Occipital lobe (tissue), 1 donor: ENCODE measurements at regions not wholly inside any gene's neighbourhood (a gene's known extent, or its start where the extent isn't known, plus 50 kb on each side); places are given as distances from the start of the nearest gene placed in this dataset.

ENCODE experiments used
- DNase-seq: peaks from one replicate; lab custom pipeline; 2025; lab: John Stamatoyannopoulos, UW

DNA sequence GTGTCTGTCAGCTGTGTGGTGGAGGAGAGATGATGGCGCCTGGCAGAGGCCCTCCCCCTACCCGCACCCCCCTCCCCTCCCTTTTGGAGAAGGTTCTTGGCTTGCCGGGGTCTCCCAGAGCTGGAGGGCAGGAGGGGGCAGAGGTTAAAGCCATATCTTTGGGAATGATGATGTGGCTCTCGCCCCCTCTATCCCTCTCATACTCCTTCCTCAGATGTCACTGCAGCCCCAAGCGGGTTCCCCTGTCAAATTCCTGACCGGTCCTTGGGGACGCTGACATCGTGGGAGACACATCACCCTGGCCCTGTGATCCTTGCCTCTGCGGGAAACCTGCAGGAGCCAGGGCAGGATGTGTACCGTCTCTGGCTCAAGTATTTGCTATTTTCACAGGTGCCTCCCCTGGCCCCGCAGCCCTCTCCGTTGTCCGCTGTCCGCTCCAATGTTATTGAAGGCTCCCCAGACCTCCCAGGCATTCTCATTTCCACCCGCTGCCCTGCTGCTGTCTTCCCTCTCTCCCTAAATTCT is 109.5 kb downstream of the FOXD1 start:
- DNase-seq = no peak

GRCh38 chr5:73338256-73339050 is 110.1 kb downstream of the FOXD1 start:
- DNase-seq = no peak

DNA sequence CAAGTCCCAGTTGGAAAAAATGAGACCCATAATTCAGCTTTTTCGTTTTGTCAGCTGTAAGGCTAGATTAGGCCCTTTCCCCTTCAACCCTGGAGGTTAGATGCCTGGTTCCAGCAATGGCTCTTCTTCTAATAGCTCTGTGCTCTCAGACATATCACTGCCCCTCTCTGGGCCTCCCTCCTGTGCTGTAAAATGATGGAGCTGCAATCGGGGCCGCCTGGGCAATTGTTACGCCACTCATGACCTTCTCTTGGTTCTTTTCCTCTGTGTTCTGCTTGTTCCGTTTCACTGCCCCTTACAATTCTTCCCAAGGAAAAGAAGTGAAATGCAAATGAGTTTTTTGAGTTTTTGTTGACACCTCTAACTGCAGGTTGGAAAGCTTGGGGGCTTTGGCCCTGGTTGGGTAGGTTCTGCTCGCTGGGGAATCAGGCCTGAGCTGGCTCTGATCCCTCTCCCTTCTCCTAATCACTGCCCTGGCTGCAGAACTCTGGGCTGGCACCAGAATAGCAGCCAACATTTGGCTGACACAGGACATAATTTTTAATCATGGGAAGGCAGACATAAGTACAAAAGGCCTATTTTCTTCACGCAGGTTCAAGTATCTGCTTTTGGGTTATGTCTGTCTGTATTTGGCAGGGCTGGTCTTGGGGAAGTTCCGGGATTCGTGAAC is 110.9 kb downstream of the FOXD1 start:
- DNase-seq = no peak

DNA sequence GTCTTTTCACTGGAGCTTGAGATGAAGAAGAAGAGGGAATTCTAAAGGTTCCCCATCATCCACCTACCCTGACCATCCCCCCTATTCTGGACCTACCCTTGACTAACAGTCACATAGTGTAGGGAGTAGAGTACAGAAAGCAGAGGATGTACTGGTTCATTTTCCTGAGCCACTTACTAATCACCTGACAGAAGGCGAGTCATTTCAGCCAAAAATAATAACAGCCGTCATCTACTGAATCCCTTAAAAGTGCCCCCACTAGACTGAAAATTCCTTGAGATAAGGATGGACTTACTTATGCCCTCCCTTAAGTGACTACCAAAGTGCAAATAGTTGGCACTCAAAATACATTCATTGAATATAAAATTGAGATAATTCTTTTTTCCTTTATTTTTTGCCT is 112.2 kb downstream of the FOXD1 start:
- DNase-seq = no peak

GRCh38 chr5:73333944-73334703 is 114.5 kb downstream of the FOXD1 start:
- no peak for DNase-seq

DNA sequence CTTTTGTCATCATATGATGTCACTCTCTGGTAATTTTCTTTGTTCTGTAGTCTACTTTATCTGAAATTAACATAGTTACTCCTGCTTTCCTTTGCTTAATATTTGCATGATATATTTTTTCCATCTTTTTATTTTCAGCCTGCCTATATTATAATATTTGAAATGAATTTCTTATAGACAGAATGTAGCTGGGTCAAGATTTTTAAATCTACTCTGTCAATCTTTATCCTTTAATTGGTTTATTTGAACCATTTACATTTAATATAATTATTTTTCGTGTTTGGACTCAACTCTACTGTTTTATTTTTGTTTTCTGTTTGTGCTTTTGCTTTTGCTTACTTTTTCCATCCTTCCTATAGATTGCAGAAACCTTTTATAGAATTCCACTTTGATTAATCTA is 118.0 kb downstream of the FOXD1 start:
- DNase-seq = no peak

DNA sequence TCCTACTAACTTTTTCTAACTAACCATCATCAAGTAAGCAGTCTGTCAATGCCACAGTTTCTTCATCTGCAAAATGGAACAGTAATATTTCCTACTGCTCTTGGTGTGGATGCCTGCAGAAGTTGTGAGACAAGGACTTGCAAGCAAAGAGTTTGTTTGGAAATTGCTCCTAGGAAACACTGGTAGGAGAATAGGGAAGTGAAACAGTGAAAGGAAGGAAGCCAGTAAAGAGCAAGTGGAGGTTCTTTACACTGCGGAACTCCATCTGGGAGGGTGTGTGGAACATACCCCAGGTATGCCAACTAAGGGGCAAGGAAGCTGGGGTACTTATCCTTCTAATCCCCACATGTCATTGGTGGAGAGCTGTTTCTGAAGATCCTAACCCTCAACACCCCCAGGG is 119.9 kb downstream of the FOXD1 start:
- DNase-seq = no peak

DNA sequence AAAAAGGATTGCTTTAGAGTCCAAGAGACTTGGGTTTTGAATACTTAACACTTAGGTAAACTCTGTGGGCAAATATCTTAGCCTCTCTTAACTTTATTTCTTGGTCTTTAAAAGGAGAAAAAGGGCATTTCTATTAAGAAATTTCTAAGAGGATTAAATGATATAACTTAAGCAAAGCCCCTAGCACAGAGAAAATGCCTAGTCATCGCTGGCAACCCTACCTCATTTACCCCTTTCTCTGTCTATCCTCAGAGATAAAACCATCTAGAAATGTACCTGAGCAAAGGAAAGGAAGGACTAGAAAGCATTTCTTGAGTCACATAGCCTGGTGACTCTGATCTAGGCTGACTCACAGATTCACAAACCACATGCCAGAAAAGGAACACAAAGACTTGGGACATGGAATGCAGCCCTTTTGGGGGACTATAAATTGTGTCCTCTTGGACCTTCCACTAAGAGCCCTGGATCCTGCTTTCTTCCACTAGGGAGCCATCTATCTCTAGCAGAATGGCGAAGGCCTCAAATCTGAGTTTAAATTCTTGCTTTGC is 120.6 kb downstream of the FOXD1 start:
- no peak for DNase-seq

GRCh38 chr5:73325546-73325945 is 123.0 kb downstream of the FOXD1 start:
- DNase-seq = no peak

DNA sequence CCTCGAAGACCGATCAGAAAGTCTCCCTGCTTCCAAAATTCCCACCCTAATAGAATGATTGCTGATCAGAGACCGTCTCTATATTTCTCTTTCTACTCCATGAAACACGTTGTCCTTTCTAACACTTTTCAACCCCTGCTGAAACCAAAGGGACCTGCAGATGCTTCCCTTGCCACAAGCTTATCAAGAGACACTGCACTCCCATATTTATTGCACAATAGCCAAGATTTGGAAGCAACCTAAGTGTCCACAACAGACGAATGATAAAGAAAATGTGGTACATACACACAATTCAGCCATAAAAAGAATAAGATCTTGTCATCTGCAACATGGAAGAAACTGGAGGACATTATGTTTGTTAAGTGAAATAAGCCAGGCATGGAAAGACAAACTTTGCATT is 125.1 kb downstream of the FOXD1 start:
- no peak for DNase-seq

GRCh38 chr5:73322437-73323076 is 126.0 kb downstream of the FOXD1 start:
- no peak for DNase-seq

GRCh38 chr5:73321757-73322436 is 126.7 kb downstream of the FOXD1 start:
- DNase-seq = no peak

DNA sequence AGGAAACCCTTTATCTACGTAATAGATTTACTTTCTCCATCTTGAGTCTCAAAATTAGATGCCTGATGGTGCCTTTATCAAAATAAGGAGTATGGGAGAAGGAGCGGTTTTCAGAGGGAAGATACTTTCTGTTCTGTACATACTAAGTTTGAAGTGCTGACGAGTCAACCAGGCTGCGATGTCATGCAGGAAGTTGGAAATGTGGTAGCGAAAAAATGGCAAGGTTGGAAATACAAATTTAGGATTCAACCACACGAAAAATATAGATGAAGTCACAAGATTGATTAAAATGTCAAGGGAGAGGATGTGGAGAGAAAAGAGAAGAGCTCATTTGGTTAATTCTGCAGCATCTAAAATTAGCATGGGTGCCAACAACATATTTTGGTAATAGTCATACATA is 129.5 kb downstream of the FOXD1 start:
- DNase-seq = no peak

- DNase-seq = no peak
Observed at GRCh38 chr5:73318308-73318719, 130.3 kb downstream of the FOXD1 start.

- DNase-seq = no peak
Observed at GRCh38 chr5:73317523-73317922, 131.1 kb downstream of the FOXD1 start.

DNA sequence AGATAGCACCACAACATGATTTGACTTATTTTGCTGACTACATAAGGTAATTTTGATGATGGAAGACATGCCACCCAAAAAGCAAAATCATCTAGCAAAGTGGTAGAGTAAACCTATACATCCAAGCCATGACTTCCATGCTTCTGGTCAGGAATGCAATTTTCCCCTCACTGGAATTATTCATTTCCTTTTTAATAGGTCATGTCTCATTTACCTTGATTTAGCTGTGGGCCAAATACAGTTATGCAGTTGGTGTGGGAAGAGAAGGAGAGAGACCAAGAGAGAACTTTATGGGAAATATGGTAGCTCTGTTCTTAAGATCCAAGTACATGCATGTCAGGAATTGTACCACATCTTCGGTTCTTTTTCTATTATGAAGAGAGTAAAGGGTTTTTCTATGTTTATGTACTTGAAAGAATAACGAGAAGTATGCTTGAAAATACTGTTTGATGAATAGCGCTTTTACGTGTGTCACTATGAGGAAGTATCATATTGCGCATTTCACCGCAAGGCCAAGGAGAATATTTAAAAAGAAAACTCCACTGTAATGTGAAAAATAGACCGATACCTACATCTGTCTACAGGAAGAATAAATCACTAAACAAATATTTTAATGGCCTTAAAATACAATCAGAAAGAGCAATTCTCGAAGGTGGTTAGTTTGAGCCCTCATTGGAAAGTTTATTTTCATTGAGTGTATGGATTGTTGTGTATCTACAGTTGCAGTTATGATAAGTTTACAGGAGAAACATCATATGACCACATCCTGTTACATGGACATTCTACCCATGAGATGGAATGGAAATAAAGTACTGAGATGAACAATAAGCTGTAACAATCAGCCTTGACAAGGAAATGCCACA is 134.0 kb downstream of the FOXD1 start:
- DNase-seq = no peak

- no peak for DNase-seq
Observed at GRCh38 chr5:73312872-73313510, 135.6 kb downstream of the FOXD1 start.

- no peak for DNase-seq
Observed at GRCh38 chr5:73312146-73312871, 136.3 kb downstream of the FOXD1 start.
